DND-41 (cell line): ENCODE measurements at regions not wholly inside any gene's neighbourhood (a gene's known extent, or its start where the extent isn't known, plus 50 kb on each side); places are given as distances from the start of the nearest gene placed in this dataset.
"Not testable (repeated sequence)": the region's sequence is repeated elsewhere in the genome, so short reads cannot be mapped to it uniquely, and the experiment has no call there.

Experiments used
- ATAC-seq: fragments of 200-7000 bp; cut with Tn5 transposase; 3 replicates; pipeline ENCODE4 v1.9.1; 2021; ENCODE audit warnings: low read depth; ENCODE audit not compliant: insufficient read depth
- DNase-seq: peaks from one replicate; pipeline ENCODE4 v3.0.0-alpha.2; 2020
- H2AFZ ChIP-seq: 2 replicates; pipeline ENCODE4 v1.6.0; 2012; ENCODE audit warnings: low read depth, low read length
- H3K27ac ChIP-seq: 2 replicates; pipeline ENCODE4 v1.5.1; 2012; ENCODE audit warnings: low read length, inconsistent platforms
- H3K27me3 ChIP-seq: fragments of 200-600 bp; sonication (generic); 2 replicates; pipeline ENCODE4 v1.6.0; 2012; ENCODE audit warnings: low read length, mild to moderate bottlenecking, inconsistent platforms; ENCODE audit not compliant: insufficient read depth, poor library complexity
- H3K36me3 ChIP-seq: 2 replicates; pipeline ENCODE4 v1.5.1; 2012; ENCODE audit warnings: low read length, inconsistent platforms; ENCODE audit not compliant: insufficient read depth
- H3K4me1 ChIP-seq: 2 replicates; pipeline ENCODE4 v1.5.1; 2012; ENCODE audit warnings: mild to moderate bottlenecking, low read length; ENCODE audit not compliant: insufficient read depth
- H3K4me2 ChIP-seq: 2 replicates; pipeline ENCODE4 v1.6.0; 2012; ENCODE audit warnings: mild to moderate bottlenecking, moderate library complexity, low read length, inconsistent platforms; ENCODE audit not compliant: insufficient read depth
- H3K4me3 ChIP-seq, 2 experiments: fragments of 200-600 bp in 1 of 2; shearing (Covaris generic) in 1 of 2; 2 replicates each; pipeline ENCODE4 v1.5.1; 2012 to 2016; ENCODE audit warnings: inconsistent platforms in 2 of 2, low read length in 2 of 2, mild to moderate bottlenecking in 2 of 2, low read depth in 1 of 2, moderate library complexity in 1 of 2
- H3K79me2 ChIP-seq: 2 replicates; pipeline ENCODE4 v1.6.0; 2012; ENCODE audit warnings: low read length, inconsistent platforms; ENCODE audit not compliant: insufficient read depth
- H3K9ac ChIP-seq: 2 replicates; pipeline ENCODE4 v1.6.0; 2012; ENCODE audit warnings: low read depth, mild to moderate bottlenecking, inconsistent platforms, low read length, moderate library complexity
- H3K9me3 ChIP-seq: 2 replicates; pipeline ENCODE4 v1.5.1; 2012; ENCODE audit warnings: low read length, moderate library complexity, mild to moderate bottlenecking, inconsistent platforms; ENCODE audit not compliant: insufficient read depth, severe bottlenecking
- H4K20me1 ChIP-seq: 2 replicates; pipeline ENCODE4 v1.6.0; 2012; ENCODE audit warnings: low read length; ENCODE audit not compliant: insufficient read depth
- EZH2 ChIP-seq: IDR thresholded peaks from 3 replicates; pipeline ENCODE4 v1.6.1; 2012; ENCODE audit warnings: borderline replicate concordance, low read depth, mild to moderate bottlenecking, moderate library complexity, low read length, inconsistent platforms; ENCODE audit not compliant: severe bottlenecking
- TF ChIP-seq, protein P1 (sequence below): IDR thresholded peaks from 2 replicates; pipeline ENCODE4 v1.5.1; 2012; ENCODE audit warnings: borderline replicate concordance, low read length, moderate library complexity, mild to moderate bottlenecking; ENCODE audit not compliant: poor library complexity, severe bottlenecking; ENCODE audit errors: extremely low read depth

DNA sequence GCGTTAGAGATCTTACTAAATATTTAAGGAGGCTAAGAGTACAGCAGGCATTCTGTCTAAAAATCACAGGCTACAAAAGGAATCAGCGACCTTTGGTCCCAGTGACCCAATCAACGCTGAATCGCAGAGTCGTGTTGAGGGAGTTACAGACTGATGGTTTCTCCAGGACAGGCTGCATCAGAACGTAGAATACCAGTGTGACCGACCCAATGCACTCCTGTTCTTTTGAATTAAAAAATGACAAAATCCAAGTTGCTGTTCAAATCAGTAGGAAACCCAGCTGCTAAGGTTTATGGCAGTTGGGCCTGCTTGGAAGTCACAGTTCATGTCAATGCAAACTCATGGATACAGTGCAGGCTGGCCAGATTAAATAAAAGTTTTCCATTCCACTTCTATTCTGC lies 155.8 kb upstream of the AFDN start:
- no peaks in the 10 kb centered on the region for H3K79me2 ChIP-seq
- H3K4me2 ChIP-seq: no peak overlapping the region

DNA sequence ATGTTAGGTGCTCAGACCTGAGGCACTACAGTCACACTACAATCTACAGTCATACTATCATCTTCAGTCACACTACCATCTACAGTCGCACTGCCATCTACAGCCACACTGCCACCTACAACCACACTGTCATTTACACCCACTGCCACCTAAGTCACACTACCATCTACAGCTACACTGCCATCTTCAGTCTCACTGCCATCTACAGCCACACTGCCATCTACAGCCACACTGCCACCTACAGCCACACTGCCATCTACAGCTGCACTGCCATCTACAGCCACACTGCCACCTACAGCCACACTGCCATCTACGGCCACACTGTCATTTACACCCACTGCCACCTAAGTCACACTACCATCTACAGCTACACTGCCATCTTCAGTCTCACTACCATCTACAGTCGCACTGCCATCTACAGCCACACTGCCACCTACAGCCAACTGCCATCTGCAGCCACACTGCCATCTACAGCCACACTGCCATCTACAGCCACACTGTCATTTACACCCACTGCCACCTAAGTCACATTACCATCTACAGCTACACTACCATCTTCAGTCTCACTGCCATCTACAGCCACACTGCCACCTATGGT lies 155.2 kb upstream of the AFDN start:
- H3K4me2 ChIP-seq, H3K79me2 ChIP-seq, DNase-seq, ATAC-seq, H3K27ac ChIP-seq, H3K4me3 ChIP-seq, H3K4me1 ChIP-seq, H4K20me1 ChIP-seq, H3K27me3 ChIP-seq, H2AFZ ChIP-seq, H3K9ac ChIP-seq, H3K36me3 ChIP-seq: not testable (repeated sequence)
- H3K9me3 ChIP-seq: peaks cover 25% of the 10 kb centered on the region
- TF ChIP-seq, protein P1, sequence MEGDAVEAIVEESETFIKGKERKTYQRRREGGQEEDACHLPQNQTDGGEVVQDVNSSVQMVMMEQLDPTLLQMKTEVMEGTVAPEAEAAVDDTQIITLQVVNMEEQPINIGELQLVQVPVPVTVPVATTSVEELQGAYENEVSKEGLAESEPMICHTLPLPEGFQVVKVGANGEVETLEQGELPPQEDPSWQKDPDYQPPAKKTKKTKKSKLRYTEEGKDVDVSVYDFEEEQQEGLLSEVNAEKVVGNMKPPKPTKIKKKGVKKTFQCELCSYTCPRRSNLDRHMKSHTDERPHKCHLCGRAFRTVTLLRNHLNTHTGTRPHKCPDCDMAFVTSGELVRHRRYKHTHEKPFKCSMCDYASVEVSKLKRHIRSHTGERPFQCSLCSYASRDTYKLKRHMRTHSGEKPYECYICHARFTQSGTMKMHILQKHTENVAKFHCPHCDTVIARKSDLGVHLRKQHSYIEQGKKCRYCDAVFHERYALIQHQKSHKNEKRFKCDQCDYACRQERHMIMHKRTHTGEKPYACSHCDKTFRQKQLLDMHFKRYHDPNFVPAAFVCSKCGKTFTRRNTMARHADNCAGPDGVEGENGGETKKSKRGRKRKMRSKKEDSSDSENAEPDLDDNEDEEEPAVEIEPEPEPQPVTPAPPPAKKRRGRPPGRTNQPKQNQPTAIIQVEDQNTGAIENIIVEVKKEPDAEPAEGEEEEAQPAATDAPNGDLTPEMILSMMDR: peak; percentile 6

More for the DNA sequence above, 155.8 kb upstream of the AFDN start:
- Histone ChIP-seq H3K9me3 (peaks cover 25% of the 10 kb centered on the region), H3K27me3 (no peaks in the 10 kb centered on the region), H4K20me1 (no peaks in the 10 kb centered on the region), H3K4me3 (no peak overlapping the region), H2AFZ (no peak overlapping the region), H3K9ac (no peak overlapping the region), H3K36me3 (no peaks in the 10 kb centered on the region), H3K27ac (no peak overlapping the region), H3K4me1 (no peaks in the 10 kb centered on the region)
- no peak for ATAC-seq
- TF ChIP-seq EZH2: no peak
- TF ChIP-seq, protein P1: no peak
- no peak for DNase-seq

GRCh38 chr6:167671977-167672687 lies 154.6 kb upstream of the AFDN start:
- Histone ChIP-seq H3K36me3 (no peaks in the 10 kb centered on the region), H3K4me3 (no peak overlapping the region), H3K27ac (no peak overlapping the region), H2AFZ (no peak overlapping the region), H3K27me3 (no peaks in the 10 kb centered on the region), H3K79me2 (no peaks in the 10 kb centered on the region), H4K20me1 (no peaks in the 10 kb centered on the region), H3K4me2 (no peak overlapping the region), H3K4me1 (no peaks in the 10 kb centered on the region), H3K9me3 (peaks cover 25% of the 10 kb centered on the region), H3K9ac (no peak overlapping the region)
- TF ChIP-seq EZH2: no peak
- TF ChIP-seq, protein P1: no peak
- no peak for DNase-seq
- ATAC-seq: no peak

DNA sequence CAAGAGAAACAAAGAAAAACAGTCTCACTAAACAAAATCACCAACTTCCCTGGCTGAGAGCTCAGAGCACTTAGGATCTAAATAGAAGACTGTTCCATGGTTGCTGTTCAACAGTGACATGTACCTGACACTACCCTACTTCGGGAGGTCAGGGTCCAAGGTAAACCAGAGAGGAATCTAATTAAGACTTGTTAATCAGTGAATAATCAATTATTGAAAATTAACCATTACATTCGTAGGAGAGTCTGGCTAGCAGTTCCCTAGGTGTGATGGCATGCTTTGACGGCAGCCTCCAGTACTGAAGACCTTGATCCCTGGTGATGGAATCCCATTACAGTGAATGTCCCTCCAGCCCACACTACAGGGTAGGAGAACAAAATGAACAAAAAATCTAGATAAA lies 154.0 kb upstream of the AFDN start:
- Histone ChIP-seq H3K9ac (no peak overlapping the region), H3K4me1 (no peaks in the 10 kb centered on the region), H3K79me2 (no peaks in the 10 kb centered on the region), H3K36me3 (no peaks in the 10 kb centered on the region), H3K27ac (no peak overlapping the region), H3K4me3 (no peak overlapping the region), H4K20me1 (no peaks in the 10 kb centered on the region), H3K27me3 (no peaks in the 10 kb centered on the region), H2AFZ (no peak overlapping the region), H3K4me2 (no peak overlapping the region), H3K9me3 (peaks cover 25% of the 10 kb centered on the region)
- ATAC-seq: no peak
- TF ChIP-seq, protein P1: no peak
- TF ChIP-seq EZH2: no peak
- DNase-seq: no peak
